Adrenal gland (tissue), 9 donors: ENCODE measurements at regions not wholly inside any gene's neighbourhood (a gene's known extent, or its start where the extent isn't known, plus 50 kb on each side); places are given as distances from the start of the nearest gene placed in this dataset.

Source experiments
- DNase-seq, 7 donors: peaks; one replicate each; pipeline ENCODE4 v3.0.0-alpha.2; 2019 to 2020
- H3K27ac ChIP-seq, 5 donors: fragments of 200-600 bp; sonication (generic) in 4 of 5; 1 replicate in 3 of 5; 2 replicates in 2 of 5; pipeline versions ENCODE4 v1.5.1 to v1.8.0; 2016 to 2020; ENCODE audit warnings: mild to moderate bottlenecking in 1 of 5
- H3K27me3 ChIP-seq: fragments of 200-600 bp; 2 replicates; pipeline ENCODE4 v1.8.0; 2021
- H3K36me3 ChIP-seq, 2 donors: fragments of 200-600 bp; replicated peaks in 1 of 2; 1 replicate in 1 of 2; 2 replicates in 1 of 2; pipeline versions ENCODE4 v1.5.1 to v1.8.0; 2018 to 2022
- H3K4me1 ChIP-seq, 2 donors: fragments of 200-600 bp; replicated peaks in 1 of 2; 1 replicate in 1 of 2; 2 replicates in 1 of 2; pipeline versions ENCODE4 v1.5.1 to v1.8.0; 2018 to 2021
- H3K4me3 ChIP-seq, 4 donors: fragments of 200-600 bp; sonication (generic) in 3 of 4; one replicate each; pipeline ENCODE4 v1.5.1; 2016 to 2018
- H3K9me3 ChIP-seq, 3 donors: fragments of 200-600 bp; sonication (generic) in 1 of 3; replicated peaks in 1 of 3; 1 replicate in 2 of 3; 2 replicates in 1 of 3; pipeline versions ENCODE4 v1.5.1 to v1.8.0; 2016 to 2021
- CTCF ChIP-seq, 6 experiments: fragments of 450-650 bp in 4 of 6; fragments of 200-600 bp in 2 of 6; sonication (generic) in 1 of 6; IDR thresholded peaks; 1 replicate in 5 of 6; 2 replicates in 1 of 6; pipeline versions ENCODE4 v1.5.1 to v1.8.0; 2016 to 2021; ENCODE audit warnings: antibody characterized with exemption in 6 of 6, mild to moderate bottlenecking in 2 of 6, moderate library complexity in 1 of 6
- POLR2A ChIP-seq, 2 donors: fragments of 450-650 bp; IDR thresholded peaks; one replicate each; pipeline ENCODE4 v1.6.1; 2017; ENCODE audit warnings: antibody characterized with exemption in 2 of 2, mild to moderate bottlenecking in 2 of 2, moderate library complexity in 1 of 2
- WGBS, 4 donors: extraction: QIAGEN DNeasy Blood & Tissue Kit in 2 of 4; methylation state at CpG; one replicate each; pipeline versions ENCODE4 v1.1.5 to v1.1.7; 2013 to 2017; 5-methylcytosine and 5-hydroxymethylcytosine counted together
- intact Hi-C, 2 donors: fragments of 100-400 bp; cut with DNase I; formaldehyde crosslinking; loops; one replicate each; pipeline versions ENCODE4 v1.14.1 to v1.15.0; 2022 to 2023
- donor health status: healthy with polysubstance abuse.
- donor health status: Bipolar disorder and iron deficiency.
- donor health status: DM: yes; HTN: yes; CAD: no.
- donor health status: DM: no; HTN: no; CAD: no.
- donor health status: DM: no; HTN: no; CAD: no.

- Histone ChIP-seq H3K27me3 (no peaks in the 10 kb centered on the region), H3K4me1 (no peaks in the 10 kb centered on the region), H3K4me3 (no peak overlapping the region), H3K27ac (no peak overlapping the region), H3K36me3 (no peaks in the 10 kb centered on the region), H3K9me3 (no peaks in the 10 kb centered on the region)
- no peak for TF ChIP-seq POLR2A (IDR thresholded peaks at IDR 0.05)
- no peak for TF ChIP-seq CTCF (IDR thresholded peaks at IDR 0.05)
- 68 to 80% (median 74%) methylated on average over 1 of the region's 1 CpG for WGBS, 4 donors
- no peak for DNase-seq
- intact Hi-C loops = no loop called here
These were observed 601.6 kb upstream of the PKDCC start for GRCh38 chr2:41446266-41446665.

DNA sequence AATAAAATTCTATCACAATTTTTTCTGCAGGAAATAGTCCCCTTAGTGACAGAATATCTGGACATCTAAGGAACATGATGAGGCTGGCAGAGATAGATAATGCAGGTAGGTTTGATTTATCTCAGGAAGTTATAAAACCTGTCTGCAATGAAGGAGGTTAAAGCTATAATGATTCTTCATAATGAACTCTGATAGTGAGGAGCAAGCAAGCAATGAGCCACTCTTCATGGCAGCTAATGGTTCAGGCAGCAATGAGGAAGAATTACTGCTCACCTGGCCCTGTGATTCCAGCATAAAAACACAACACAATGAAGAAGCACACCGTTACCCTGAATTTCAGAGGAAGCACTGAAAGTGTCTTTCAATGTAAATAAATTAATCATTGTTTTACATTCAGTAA lies 599.6 kb upstream of the PKDCC start:
- Histone ChIP-seq H3K27me3 (no peaks in the 10 kb centered on the region), H3K36me3 (no peaks in the 10 kb centered on the region), H3K9me3 (no peaks in the 10 kb centered on the region), H3K27ac (no peak overlapping the region), H3K4me1 (no peaks in the 10 kb centered on the region), H3K4me3 (no peak overlapping the region)
- intact Hi-C loops = no loop called here
- TF ChIP-seq POLR2A (IDR thresholded peaks at IDR 0.05) (no peak), CTCF (IDR thresholded peaks at IDR 0.05) (no peak)
- no peak for DNase-seq
- 73 to 80% (median 75%) methylated on average over 1 of the region's 1 CpG for WGBS, 4 donors

DNA sequence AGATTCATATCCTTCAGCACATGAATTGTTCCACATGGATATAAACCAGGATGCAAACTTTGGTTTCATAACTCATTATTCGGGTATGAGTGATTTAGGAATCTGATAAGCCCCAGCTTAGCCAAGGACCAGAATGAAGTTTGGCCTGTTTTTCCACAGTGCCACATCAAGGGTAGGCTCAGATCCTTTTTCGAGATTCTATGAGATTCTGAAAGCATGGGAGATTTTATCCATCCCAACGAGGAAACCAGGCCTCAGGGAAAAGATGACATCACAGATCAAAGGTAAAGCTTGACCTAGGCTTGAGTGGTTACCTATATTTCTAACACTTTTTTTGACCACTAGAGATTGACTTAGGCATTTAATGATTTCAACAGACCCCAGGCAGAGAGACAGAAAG lies 590.8 kb upstream of the PKDCC start:
- Histone ChIP-seq H3K9me3 (no peaks in the 10 kb centered on the region), H3K27me3 (no peaks in the 10 kb centered on the region)
- WGBS, 4 donors = 88 to 96% (median 91%) methylated on average over 3 of the region's 3 CpGs

DNA sequence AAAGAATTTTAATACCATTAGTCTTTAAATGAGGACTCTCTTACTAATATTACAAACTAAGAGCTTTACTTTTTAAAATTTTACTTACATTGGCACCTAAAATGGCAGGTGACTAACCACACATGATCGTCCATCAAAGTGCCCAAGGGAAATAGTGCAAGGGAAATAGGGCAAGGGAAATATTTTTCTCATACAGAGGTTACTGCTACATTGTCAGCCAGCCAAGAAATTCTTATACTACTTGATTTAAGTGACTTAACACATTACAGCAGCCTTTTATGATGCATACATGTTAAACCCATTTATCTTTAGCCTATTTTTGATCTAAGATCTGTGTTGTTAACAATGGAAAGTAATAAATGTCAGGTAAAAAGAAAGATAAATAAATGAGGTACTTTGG lies 587.2 kb upstream of the PKDCC start:
- no peaks in the 10 kb centered on the region for H3K36me3 ChIP-seq
- H3K9me3 ChIP-seq = no peaks in the 10 kb centered on the region
- H3K4me3 ChIP-seq = no peak overlapping the region
- 19 to 37% (median 31%) methylated on average over 1 of the region's 1 CpG for WGBS, 4 donors
- H3K27ac ChIP-seq = no peak overlapping the region
- intact Hi-C loops = no loop called here
- TF ChIP-seq POLR2A (IDR thresholded peaks at IDR 0.05) (no peak), CTCF (IDR thresholded peaks at IDR 0.05) (no peak)
- H3K27me3 ChIP-seq = no peaks in the 10 kb centered on the region
- H3K4me1 ChIP-seq = peaks cover 0 to 6% of the 10 kb centered on the region in 2 donors
- no peak for DNase-seq

More for the DNA sequence above, 590.8 kb upstream of the PKDCC start:
- no peak for DNase-seq
- Histone ChIP-seq H3K36me3 (no peaks in the 10 kb centered on the region), H3K4me1 (peaks cover 0 to 6% of the 10 kb centered on the region in 2 donors), H3K27ac (no peak overlapping the region), H3K4me3 (no peak overlapping the region)
- TF ChIP-seq CTCF (IDR thresholded peaks at IDR 0.05) (no peak), POLR2A (IDR thresholded peaks at IDR 0.05) (no peak)
- intact Hi-C loops = no loop called here
